Activated CD8-positive, alpha-beta T cell treated with anti-CD3 and anti-CD28 coated beads, Interleukin-2, amount 10 ng/mL, durations not matched to agents 7 days and 5 days (primary cell): ENCODE measurements at regions not wholly inside any gene's neighbourhood (a gene's known extent, or its start where the extent isn't known, plus 50 kb on each side); places are given as distances from the start of the nearest gene placed in this dataset.

Source experiments
- ATAC-seq: fragments of 150-1000 bp; cut with Tn5 transposase; one replicate; pipeline ENCODE4 v1.10.0; 2021; ENCODE audit warnings: moderate library complexity
- CTCF ChIA-PET: fragments of 350-600 bp; sonication (Branson Sonifier 250); formaldehyde crosslinking; loops from one replicate; lab custom pipeline; 2021; ENCODE audit warnings: antibody characterized with exemption; lab: Charles Lee
- POLR2A ChIA-PET: fragments of 350-600 bp; sonication (Branson Sonifier 250); formaldehyde crosslinking; loops from one replicate; lab custom pipeline; 2021; ENCODE audit warnings: antibody characterized with exemption; lab: Charles Lee
- DNase-seq: peaks from one replicate; pipeline ENCODE4 v3.0.0-alpha.2; 2020
- H3K27ac Mint-ChIP-seq: one replicate; pipeline ENCODE4 v1.8.0; 2021; ENCODE audit warnings: mild to moderate bottlenecking, mixed read lengths
- H3K27me3 Mint-ChIP-seq: one replicate; pipeline ENCODE4 v1.8.0; 2021; ENCODE audit warnings: low read depth, mixed read lengths
- H3K36me3 Mint-ChIP-seq: one replicate; pipeline ENCODE4 v1.8.0; 2021; ENCODE audit warnings: low read depth, mixed read lengths
- H3K4me1 Mint-ChIP-seq: one replicate; pipeline ENCODE4 v1.8.0; 2021; ENCODE audit warnings: low read depth, mixed read lengths
- H3K4me3 Mint-ChIP-seq: one replicate; pipeline ENCODE4 v1.8.0; 2021; ENCODE audit warnings: mild to moderate bottlenecking, mixed read lengths
- H3K9me3 Mint-ChIP-seq: one replicate; pipeline ENCODE4 v1.8.0; 2022; ENCODE audit warnings: mixed read lengths; ENCODE audit not compliant: insufficient read depth

GRCh38 chr7:67432536-67433234, 436.1 kb downstream of the TYW1 start:
- Mint-ChIP-seq H3K27ac (no peak overlapping the region), H3K9me3 (peaks cover 10% of the 10 kb centered on the region), H3K27me3 (no peaks in the 10 kb centered on the region), H3K4me1 (no peaks in the 10 kb centered on the region), H3K4me3 (no peak overlapping the region), H3K36me3 (no peaks in the 10 kb centered on the region)
- ChIA-PET POLR2A (no interaction called here), CTCF (no interaction called here)
- DNase-seq (no peak), ATAC-seq (no peak)

GRCh38 chr7:67435894-67436535, 439.4 kb downstream of the TYW1 start:
- ChIA-PET CTCF (no interaction called here), POLR2A (interaction anchor here (0.7 kb wide), 1 partner anchor 134 kb away, joined by 3 read pairs; no protein-coding TSS in a partner anchor)
- no peaks in the 10 kb centered on the region for H3K36me3 Mint-ChIP-seq
- no peak overlapping the region for H3K4me3 Mint-ChIP-seq
- H3K9me3 Mint-ChIP-seq, result peaks cover 10% of the 10 kb centered on the region
- H3K27ac Mint-ChIP-seq, result no peak overlapping the region
- H3K4me1 Mint-ChIP-seq, result no peaks in the 10 kb centered on the region
- no peak for DNase-seq
- no peaks in the 10 kb centered on the region for H3K27me3 Mint-ChIP-seq
- no peak for ATAC-seq

- no peaks in the 10 kb centered on the region for H3K27me3 Mint-ChIP-seq
Observed at GRCh38 chr7:67438198-67438882, 441.7 kb downstream of the TYW1 start.

GRCh38 chr7:67438913-67439505, 442.4 kb downstream of the TYW1 start:
- Mint-ChIP-seq H3K9me3 (no peaks in the 10 kb centered on the region), H3K27me3 (no peaks in the 10 kb centered on the region), H3K36me3 (no peaks in the 10 kb centered on the region), H3K4me1 (no peaks in the 10 kb centered on the region), H3K4me3 (no peak overlapping the region), H3K27ac (no peak overlapping the region)
- ChIA-PET POLR2A (no interaction called here), CTCF (no interaction called here)
- DNase-seq, result no peak
- no peak for ATAC-seq

More at GRCh38 chr7:67438198-67438882, 441.7 kb downstream of the TYW1 start:
- H3K9me3 Mint-ChIP-seq, result peaks cover 5% of the 10 kb centered on the region
- no peak for ATAC-seq
- CTCF ChIA-PET, result no interaction called here
- H3K27ac Mint-ChIP-seq, result no peak overlapping the region
- no peak for DNase-seq
- H3K36me3 Mint-ChIP-seq, result no peaks in the 10 kb centered on the region
- POLR2A ChIA-PET, result no interaction called here
- H3K4me1 Mint-ChIP-seq, result no peaks in the 10 kb centered on the region
- H3K4me3 Mint-ChIP-seq, result no peak overlapping the region

GRCh38 chr7:67440321-67440720, 443.7 kb downstream of the TYW1 start:
- Mint-ChIP-seq H3K27me3 (no peaks in the 10 kb centered on the region), H3K27ac (no peak overlapping the region), H3K9me3 (no peaks in the 10 kb centered on the region), H3K36me3 (no peaks in the 10 kb centered on the region), H3K4me1 (no peaks in the 10 kb centered on the region), H3K4me3 (no peak overlapping the region)
- ChIA-PET CTCF (no interaction called here), POLR2A (no interaction called here)
- ATAC-seq, result no peak
- DNase-seq, result no peak

GRCh38 chr7:67445728-67446127, 449.1 kb downstream of the TYW1 start:
- no peaks in the 10 kb centered on the region for H3K27me3 Mint-ChIP-seq
- H3K4me1 Mint-ChIP-seq, result no peaks in the 10 kb centered on the region
- ChIA-PET CTCF (no interaction called here), POLR2A (no interaction called here)
- H3K36me3 Mint-ChIP-seq, result no peaks in the 10 kb centered on the region
- DNase-seq, result no peak
- no peaks in the 10 kb centered on the region for H3K9me3 Mint-ChIP-seq
- no peak overlapping the region for H3K4me3 Mint-ChIP-seq
- H3K27ac Mint-ChIP-seq, result no peak overlapping the region
- ATAC-seq, result no peak

GRCh38 chr7:67447297-67447696, 450.7 kb downstream of the TYW1 start:
- ChIA-PET POLR2A (no interaction called here), CTCF (no interaction called here)
- no peaks in the 10 kb centered on the region for H3K9me3 Mint-ChIP-seq
- no peak for ATAC-seq
- H3K27me3 Mint-ChIP-seq, result no peaks in the 10 kb centered on the region
- no peak for DNase-seq
- no peaks in the 10 kb centered on the region for H3K36me3 Mint-ChIP-seq
- no peak overlapping the region for H3K4me3 Mint-ChIP-seq
- H3K4me1 Mint-ChIP-seq, result no peaks in the 10 kb centered on the region
- H3K27ac Mint-ChIP-seq, result no peak overlapping the region

- DNase-seq, result no peak
- Mint-ChIP-seq H3K4me3 (no peak overlapping the region), H3K9me3 (no peaks in the 10 kb centered on the region), H3K27ac (no peak overlapping the region), H3K36me3 (no peaks in the 10 kb centered on the region), H3K27me3 (no peaks in the 10 kb centered on the region), H3K4me1 (no peaks in the 10 kb centered on the region)
- POLR2A ChIA-PET, result no interaction called here
- CTCF ChIA-PET, result no interaction called here
- no peak for ATAC-seq
Observed at GRCh38 chr7:67448271-67448670, 451.6 kb downstream of the TYW1 start.

GRCh38 chr7:67450171-67450570, 453.5 kb downstream of the TYW1 start:
- ChIA-PET CTCF (no interaction called here), POLR2A (no interaction called here)
- H3K4me1 Mint-ChIP-seq, result no peaks in the 10 kb centered on the region
- H3K27me3 Mint-ChIP-seq, result no peaks in the 10 kb centered on the region
- DNase-seq, result no peak
- no peaks in the 10 kb centered on the region for H3K36me3 Mint-ChIP-seq
- H3K4me3 Mint-ChIP-seq, result no peak overlapping the region
- H3K27ac Mint-ChIP-seq, result no peak overlapping the region
- H3K9me3 Mint-ChIP-seq, result no peaks in the 10 kb centered on the region
- ATAC-seq, result no peak

GRCh38 chr7:67451306-67451705, 454.7 kb downstream of the TYW1 start:
- Mint-ChIP-seq H3K27me3 (no peaks in the 10 kb centered on the region), H3K9me3 (no peaks in the 10 kb centered on the region), H3K27ac (no peak overlapping the region), H3K4me3 (no peak overlapping the region), H3K4me1 (no peaks in the 10 kb centered on the region), H3K36me3 (no peaks in the 10 kb centered on the region)
- CTCF ChIA-PET, result no interaction called here
- POLR2A ChIA-PET, result no interaction called here
- DNase-seq (no peak), ATAC-seq (no peak)

GRCh38 chr7:67452516-67453026, 455.9 kb downstream of the TYW1 start:
- H3K36me3 Mint-ChIP-seq, result no peaks in the 10 kb centered on the region
- no peak overlapping the region for H3K27ac Mint-ChIP-seq
- H3K4me1 Mint-ChIP-seq, result no peaks in the 10 kb centered on the region
- H3K4me3 Mint-ChIP-seq, result no peak overlapping the region
- DNase-seq (no peak), ATAC-seq (no peak)
- H3K9me3 Mint-ChIP-seq, result no peaks in the 10 kb centered on the region
- no peaks in the 10 kb centered on the region for H3K27me3 Mint-ChIP-seq
- ChIA-PET POLR2A (no interaction called here), CTCF (no interaction called here)
